ENCODE measurements at regions not wholly inside any gene's neighbourhood (a gene's known extent, or its start where the extent isn't known, plus 50 kb on each side); places are given as distances from the start of the nearest gene placed in this dataset.
A peak's percentile ranks its signal among the peaks of the same experiment; 100 is the strongest.
"Not testable (repeated sequence)": the region's sequence is repeated elsewhere in the genome, so short reads cannot be mapped to it uniquely, and the experiment has no call there.

DNA sequence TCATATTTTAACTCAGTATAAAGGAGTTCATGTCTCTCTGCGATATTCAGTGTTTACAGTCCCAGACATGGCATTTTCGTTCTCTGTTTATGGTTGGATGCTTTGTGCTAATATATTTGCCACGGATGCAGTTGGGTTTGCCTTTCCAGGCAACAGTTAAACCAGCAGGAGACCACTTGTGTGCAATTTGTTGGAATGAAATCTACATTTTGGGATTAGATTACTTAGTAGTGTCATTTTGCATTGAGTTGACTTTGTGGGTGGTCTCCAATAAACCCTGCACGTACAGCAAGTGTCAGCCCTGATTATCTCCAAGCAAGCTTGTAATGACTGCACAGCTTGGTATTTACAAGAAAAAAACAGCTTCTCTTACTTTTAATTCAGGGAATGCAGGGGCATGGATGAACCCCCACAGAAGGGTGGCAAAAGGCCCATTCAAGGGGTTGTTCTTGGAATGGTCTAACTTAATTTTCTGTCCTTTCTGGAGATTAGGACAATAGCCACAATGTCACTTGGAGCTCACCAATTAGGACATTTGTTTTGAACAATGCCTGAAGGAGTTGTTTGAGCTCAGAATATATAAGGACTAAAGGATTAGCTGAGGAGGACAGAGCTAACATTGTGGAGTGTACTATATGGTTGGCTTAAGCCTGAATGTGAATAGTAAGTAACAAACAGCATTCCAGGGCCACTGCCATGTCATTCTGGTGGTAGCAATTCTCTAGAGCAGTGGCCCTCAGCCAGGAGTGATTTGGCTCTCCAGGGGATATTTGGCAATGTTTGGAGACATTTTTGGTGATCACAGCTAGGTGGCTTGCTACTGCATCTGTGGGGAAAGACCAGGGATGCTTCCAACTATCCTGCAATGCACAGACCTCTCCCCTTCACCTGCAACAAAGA, 121.5 kb downstream of the SLC4A3 start:
- DNase-seq (ENCODE audit: low read depth) = no peak
- TF ChIP-seq, protein P1, sequence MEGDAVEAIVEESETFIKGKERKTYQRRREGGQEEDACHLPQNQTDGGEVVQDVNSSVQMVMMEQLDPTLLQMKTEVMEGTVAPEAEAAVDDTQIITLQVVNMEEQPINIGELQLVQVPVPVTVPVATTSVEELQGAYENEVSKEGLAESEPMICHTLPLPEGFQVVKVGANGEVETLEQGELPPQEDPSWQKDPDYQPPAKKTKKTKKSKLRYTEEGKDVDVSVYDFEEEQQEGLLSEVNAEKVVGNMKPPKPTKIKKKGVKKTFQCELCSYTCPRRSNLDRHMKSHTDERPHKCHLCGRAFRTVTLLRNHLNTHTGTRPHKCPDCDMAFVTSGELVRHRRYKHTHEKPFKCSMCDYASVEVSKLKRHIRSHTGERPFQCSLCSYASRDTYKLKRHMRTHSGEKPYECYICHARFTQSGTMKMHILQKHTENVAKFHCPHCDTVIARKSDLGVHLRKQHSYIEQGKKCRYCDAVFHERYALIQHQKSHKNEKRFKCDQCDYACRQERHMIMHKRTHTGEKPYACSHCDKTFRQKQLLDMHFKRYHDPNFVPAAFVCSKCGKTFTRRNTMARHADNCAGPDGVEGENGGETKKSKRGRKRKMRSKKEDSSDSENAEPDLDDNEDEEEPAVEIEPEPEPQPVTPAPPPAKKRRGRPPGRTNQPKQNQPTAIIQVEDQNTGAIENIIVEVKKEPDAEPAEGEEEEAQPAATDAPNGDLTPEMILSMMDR (IDR thresholded peaks at IDR 0.05; ENCODE audit: low read length, missing control alignments) = no peak

GRCh38 chr2:219751121-219751520, 123.7 kb downstream of the SLC4A3 start:
- not testable (repeated sequence) for H3K4me3 ChIP-seq (replicated peaks; ENCODE audit: low read depth, low read length); DNase-seq (ENCODE audit: low read depth)

More for the DNA sequence above, 121.5 kb downstream of the SLC4A3 start:
- no peak overlapping the region for H3K4me3 ChIP-seq (replicated peaks; ENCODE audit: low read depth, low read length)

GRCh38 chr2:219752726-219753125, 125.3 kb downstream of the SLC4A3 start:
- H3K4me3 ChIP-seq (replicated peaks; ENCODE audit: low read depth, low read length) = no peak overlapping the region
- no peak for DNase-seq (ENCODE audit: low read depth)
- TF ChIP-seq, protein P1 (IDR thresholded peaks at IDR 0.05; ENCODE audit: low read length, missing control alignments) = no peak

DNA sequence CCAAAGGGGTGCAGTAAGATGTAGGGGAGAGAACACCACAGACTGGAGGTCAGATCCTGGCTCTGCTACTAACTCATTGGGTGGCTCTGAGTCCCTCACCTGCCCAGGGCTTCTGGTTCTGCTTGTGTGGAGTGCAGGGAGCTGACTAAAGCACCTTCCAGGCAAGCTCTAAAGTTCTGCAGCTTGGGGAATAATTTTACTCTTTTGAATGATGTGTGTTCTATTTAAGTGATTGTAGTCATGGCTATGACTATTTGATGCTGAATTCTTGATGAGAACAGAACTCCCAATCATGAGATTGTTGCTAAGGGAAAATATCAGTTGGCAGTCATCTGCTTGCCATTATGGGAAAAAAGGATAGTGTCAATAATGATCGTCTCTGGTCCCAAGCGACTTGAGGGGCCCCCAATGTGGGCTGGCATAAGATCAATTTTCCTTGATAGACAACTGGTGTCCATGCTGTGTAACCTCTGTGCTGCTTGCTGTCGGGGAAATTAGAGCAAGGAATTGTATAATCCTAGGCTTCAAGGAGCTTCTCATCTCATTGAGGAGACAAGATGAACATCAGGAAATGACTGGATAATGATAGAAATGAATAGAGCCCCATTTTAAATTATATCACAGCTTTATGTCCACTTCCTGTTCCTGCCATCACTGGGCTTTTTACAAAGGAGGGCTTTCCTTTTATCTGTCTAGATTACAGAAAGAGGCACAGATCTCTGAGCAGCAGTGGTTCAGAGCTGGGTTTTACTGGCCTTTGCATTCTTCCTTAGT, 131.7 kb downstream of the SLC4A3 start:
- TF ChIP-seq, protein P1 (IDR thresholded peaks at IDR 0.05; ENCODE audit: low read length, missing control alignments) = no peak

DNA sequence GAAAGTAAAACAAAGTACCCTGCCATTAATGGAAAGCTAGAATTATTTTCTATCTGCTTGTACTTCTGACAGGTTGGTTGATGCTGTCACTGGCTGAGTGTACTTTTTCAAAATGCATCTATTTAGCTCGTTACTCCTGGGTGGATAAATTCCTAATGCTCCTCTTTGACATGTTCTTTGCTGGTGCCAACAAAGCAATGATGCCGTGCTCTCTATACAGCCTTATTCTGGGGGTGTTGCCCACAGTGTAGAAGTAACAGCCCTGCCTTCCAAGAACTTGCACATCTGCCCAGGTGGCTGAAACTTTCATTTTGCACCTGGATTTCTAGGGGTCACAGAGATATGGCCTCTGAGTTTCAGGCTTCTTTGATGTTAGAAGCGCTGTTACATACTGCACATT, 132.4 kb downstream of the SLC4A3 start:
- no peak for DNase-seq (ENCODE audit: low read depth)
- TF ChIP-seq, protein P1 (IDR thresholded peaks at IDR 0.05; ENCODE audit: low read length, missing control alignments) = no peak

More for the DNA sequence above, 131.7 kb downstream of the SLC4A3 start:
- H3K4me3 ChIP-seq (replicated peaks; ENCODE audit: low read depth, low read length) = no peak overlapping the region
- no peak for DNase-seq (ENCODE audit: low read depth)

GRCh38 chr2:219765231-219765911, 137.9 kb downstream of the SLC4A3 start:
- peak; percentile 2 for DNase-seq (ENCODE audit: low read depth)
- H3K4me3 ChIP-seq (replicated peaks; ENCODE audit: low read depth, low read length) = no peak overlapping the region
- TF ChIP-seq, protein P1 (IDR thresholded peaks at IDR 0.05; ENCODE audit: low read length, missing control alignments) = no peak

More for the DNA sequence above, 132.4 kb downstream of the SLC4A3 start:
- no peak overlapping the region for H3K4me3 ChIP-seq (replicated peaks; ENCODE audit: low read depth, low read length)

DNA sequence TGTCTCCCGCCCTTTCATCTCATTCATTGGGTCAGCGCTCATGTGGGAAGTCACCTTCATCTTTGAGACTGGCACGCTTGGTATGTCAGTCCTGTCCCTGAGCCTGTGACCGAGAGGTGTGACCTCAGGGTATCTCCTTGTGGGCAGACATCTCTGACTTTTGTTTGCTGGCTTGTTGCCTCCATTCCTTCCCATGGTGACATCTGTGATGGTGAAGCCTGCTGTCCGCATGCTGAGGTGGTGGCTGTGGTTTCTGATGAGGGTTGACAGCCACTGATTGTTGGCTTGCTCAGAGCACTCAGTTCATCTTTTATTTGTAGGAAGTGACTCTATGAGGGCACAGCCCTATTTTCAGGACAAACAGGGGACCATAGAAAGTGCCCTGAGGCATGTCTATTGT, 139.2 kb downstream of the SLC4A3 start:
- TF ChIP-seq, protein P1 (IDR thresholded peaks at IDR 0.05; ENCODE audit: low read length, missing control alignments) = no peak
- DNase-seq (ENCODE audit: low read depth) = no peak
- H3K4me3 ChIP-seq (replicated peaks; ENCODE audit: low read depth, low read length) = no peak overlapping the region
